NCI-H1048 (cell line): ENCODE measurements at regions not wholly inside any gene's neighbourhood (a gene's known extent, or its start where the extent isn't known, plus 50 kb on each side); places are given as distances from the start of the nearest gene placed in this dataset.

Experiments
- DNase-seq: peaks from one replicate; lab custom pipeline; 2025; lab: John Stamatoyannopoulos, UW

- DNase-seq, result no peak
These were observed 51.6 kb upstream of the NLRP1 start for GRCh38 chr17:5635949-5636348.

- no peak for DNase-seq
These were observed 54.3 kb upstream of the NLRP1 start for GRCh38 chr17:5638596-5638995.

GRCh38 chr17:5640726-5641125 lies 56.4 kb upstream of the NLRP1 start:
- DNase-seq, result no peak

- DNase-seq, result no peak
These were observed 58.4 kb upstream of the NLRP1 start for GRCh38 chr17:5642752-5643151.

- no peak for DNase-seq
These were observed 59.8 kb upstream of the NLRP1 start for GRCh38 chr17:5644065-5644464.

- DNase-seq, result no peak
These were observed 67.0 kb upstream of the NLRP1 start for GRCh38 chr17:5651348-5651747.

GRCh38 chr17:5661491-5662125 lies 77.3 kb upstream of the NLRP1 start:
- no peak for DNase-seq

- no peak for DNase-seq
These were observed 78.2 kb upstream of the NLRP1 start for GRCh38 chr17:5662409-5663085.

- no peak for DNase-seq
These were observed 80.9 kb upstream of the NLRP1 start for GRCh38 chr17:5665164-5665563.

- no peak for DNase-seq
These were observed 83.6 kb upstream of the NLRP1 start for GRCh38 chr17:5667871-5668270.

GRCh38 chr17:5668557-5669138 lies 84.3 kb upstream of the NLRP1 start:
- no peak for DNase-seq

GRCh38 chr17:5669191-5669590 lies 84.9 kb upstream of the NLRP1 start:
- DNase-seq, result no peak

GRCh38 chr17:5672141-5672540 lies 87.8 kb upstream of the NLRP1 start:
- DNase-seq, result no peak

- DNase-seq, result no peak
These were observed 88.6 kb upstream of the NLRP1 start for GRCh38 chr17:5672815-5673430.

GRCh38 chr17:5675625-5676421 lies 91.5 kb upstream of the NLRP1 start:
- DNase-seq, result no peak

GRCh38 chr17:5677620-5678019 lies 93.3 kb upstream of the NLRP1 start:
- DNase-seq, result no peak

GRCh38 chr17:5678171-5678570 lies 93.9 kb upstream of the NLRP1 start:
- DNase-seq, result no peak

- DNase-seq, result no peak
These were observed 96.5 kb upstream of the NLRP1 start for GRCh38 chr17:5680766-5681165.

GRCh38 chr17:5683241-5683640 lies 98.9 kb upstream of the NLRP1 start:
- DNase-seq, result no peak

GRCh38 chr17:5686074-5686635 lies 101.8 kb upstream of the NLRP1 start:
- DNase-seq, result no peak

- DNase-seq, result no peak
These were observed 103.3 kb upstream of the NLRP1 start for GRCh38 chr17:5687646-5688045.

GRCh38 chr17:5693821-5694220 lies 109.5 kb upstream of the NLRP1 start:
- no peak for DNase-seq
